ENCODE measurements at regions not wholly inside any gene's neighbourhood (a gene's known extent, or its start where the extent isn't known, plus 50 kb on each side); places are given as distances from the start of the nearest gene placed in this dataset.

DNA sequence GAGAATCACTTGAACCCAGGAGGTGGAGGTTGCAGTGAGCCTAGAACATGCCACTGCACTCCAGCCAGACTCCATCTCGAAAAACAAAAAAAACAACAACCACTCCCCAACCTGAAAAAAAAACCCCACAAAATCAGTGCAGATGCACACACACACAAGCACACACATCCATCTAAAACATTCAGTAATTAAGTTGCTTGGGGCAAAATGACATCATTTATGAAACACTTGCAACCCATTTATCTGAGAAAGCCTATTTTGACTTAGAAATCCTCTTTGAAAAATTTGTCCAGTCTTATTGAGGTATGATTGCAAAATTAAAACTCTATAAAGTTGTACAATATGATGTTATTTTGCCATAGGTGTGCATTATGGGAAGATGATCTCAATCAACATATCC, 525.5 kb upstream of the AMELY start:
- TF ChIP-seq, protein P1, sequence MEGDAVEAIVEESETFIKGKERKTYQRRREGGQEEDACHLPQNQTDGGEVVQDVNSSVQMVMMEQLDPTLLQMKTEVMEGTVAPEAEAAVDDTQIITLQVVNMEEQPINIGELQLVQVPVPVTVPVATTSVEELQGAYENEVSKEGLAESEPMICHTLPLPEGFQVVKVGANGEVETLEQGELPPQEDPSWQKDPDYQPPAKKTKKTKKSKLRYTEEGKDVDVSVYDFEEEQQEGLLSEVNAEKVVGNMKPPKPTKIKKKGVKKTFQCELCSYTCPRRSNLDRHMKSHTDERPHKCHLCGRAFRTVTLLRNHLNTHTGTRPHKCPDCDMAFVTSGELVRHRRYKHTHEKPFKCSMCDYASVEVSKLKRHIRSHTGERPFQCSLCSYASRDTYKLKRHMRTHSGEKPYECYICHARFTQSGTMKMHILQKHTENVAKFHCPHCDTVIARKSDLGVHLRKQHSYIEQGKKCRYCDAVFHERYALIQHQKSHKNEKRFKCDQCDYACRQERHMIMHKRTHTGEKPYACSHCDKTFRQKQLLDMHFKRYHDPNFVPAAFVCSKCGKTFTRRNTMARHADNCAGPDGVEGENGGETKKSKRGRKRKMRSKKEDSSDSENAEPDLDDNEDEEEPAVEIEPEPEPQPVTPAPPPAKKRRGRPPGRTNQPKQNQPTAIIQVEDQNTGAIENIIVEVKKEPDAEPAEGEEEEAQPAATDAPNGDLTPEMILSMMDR (IDR thresholded peaks at IDR 0.05): no peak
- no peak for TF ChIP-seq POLR2A (IDR thresholded peaks at IDR 0.05)
